ENCODE measurements at regions not wholly inside any gene's neighbourhood (a gene's known extent, or its start where the extent isn't known, plus 50 kb on each side); places are given as distances from the start of the nearest gene placed in this dataset.
A peak's percentile ranks its signal among the peaks of the same experiment; 100 is the strongest.
"Not testable (repeated sequence)": the region's sequence is repeated elsewhere in the genome, so short reads cannot be mapped to it uniquely, and the experiment has no call there.

- FAIRE-seq; DNase-seq (ENCODE audit: insufficient read length, low spot score): not testable (repeated sequence)
Observed at GRCh38 chr4:52157071-52157470, 106.0 kb downstream of the SPATA18 start.

- FAIRE-seq: no peak
- no peak for DNase-seq (ENCODE audit: insufficient read length, low spot score)
Observed at GRCh38 chr4:52157641-52158316, 106.7 kb downstream of the SPATA18 start.

GRCh38 chr4:52160859-52161258 lies 109.8 kb downstream of the SPATA18 start:
- no peak for DNase-seq (ENCODE audit: insufficient read length, low spot score)
- no peak for FAIRE-seq

GRCh38 chr4:52164116-52164515 lies 113.0 kb downstream of the SPATA18 start:
- DNase-seq (ENCODE audit: insufficient read length, low spot score) (no peak), FAIRE-seq (no peak)

- DNase-seq (ENCODE audit: insufficient read length, low spot score) (no peak), FAIRE-seq (no peak)
Observed at GRCh38 chr4:52172166-52172565, 121.1 kb downstream of the SPATA18 start.

GRCh38 chr4:52173470-52174045 lies 122.5 kb downstream of the SPATA18 start:
- no peak for FAIRE-seq
- DNase-seq (ENCODE audit: insufficient read length, low spot score): no peak

GRCh38 chr4:52187603-52188002 lies 136.5 kb downstream of the SPATA18 start:
- FAIRE-seq: no peak
- no peak for DNase-seq (ENCODE audit: insufficient read length, low spot score)

- DNase-seq (ENCODE audit: insufficient read length, low spot score): no peak
- no peak for FAIRE-seq
Observed at GRCh38 chr4:52192001-52192400, 140.9 kb downstream of the SPATA18 start.

GRCh38 chr4:52192721-52193135 lies 141.6 kb downstream of the SPATA18 start:
- no peak for FAIRE-seq
- no peak for DNase-seq (ENCODE audit: insufficient read length, low spot score)

GRCh38 chr4:52195869-52196268 lies 144.8 kb downstream of the SPATA18 start:
- no peak for DNase-seq (ENCODE audit: insufficient read length, low spot score)

GRCh38 chr4:52196606-52197130 lies 145.6 kb downstream of the SPATA18 start:
- DNase-seq (ENCODE audit: insufficient read length, low spot score) (no peak), FAIRE-seq (no peak)

More at GRCh38 chr4:52195869-52196268, 144.8 kb downstream of the SPATA18 start:
- FAIRE-seq: no peak

- no peak for DNase-seq (ENCODE audit: insufficient read length, low spot score)
- no peak for FAIRE-seq
Observed at GRCh38 chr4:52197306-52197705, 146.2 kb downstream of the SPATA18 start.

- no peak for DNase-seq (ENCODE audit: insufficient read length, low spot score)
- FAIRE-seq: no peak
Observed at GRCh38 chr4:52198294-52198693, 147.2 kb downstream of the SPATA18 start.

- FAIRE-seq: peak; percentile 99
- DNase-seq (ENCODE audit: insufficient read length, low spot score): peak; percentile 30
Observed at GRCh38 chr4:52199574-52200338, 148.7 kb downstream of the SPATA18 start.

- FAIRE-seq (no peak), DNase-seq (ENCODE audit: insufficient read length, low spot score) (no peak)
Observed at GRCh38 chr4:52200339-52200725, 149.2 kb downstream of the SPATA18 start.

- DNase-seq (ENCODE audit: insufficient read length, low spot score) (no peak), FAIRE-seq (no peak)
Observed at GRCh38 chr4:52201715-52202114, 150.6 kb downstream of the SPATA18 start.

GRCh38 chr4:52202251-52202779 lies 151.2 kb downstream of the SPATA18 start:
- no peak for FAIRE-seq
- DNase-seq (ENCODE audit: insufficient read length, low spot score): no peak

GRCh38 chr4:52202931-52203330 lies 151.8 kb downstream of the SPATA18 start:
- DNase-seq (ENCODE audit: insufficient read length, low spot score): no peak
- FAIRE-seq: no peak

GRCh38 chr4:52203351-52203750 lies 152.2 kb downstream of the SPATA18 start:
- FAIRE-seq: no peak
- no peak for DNase-seq (ENCODE audit: insufficient read length, low spot score)

- DNase-seq (ENCODE audit: insufficient read length, low spot score) (no peak), FAIRE-seq (no peak)
Observed at GRCh38 chr4:52204921-52205320, 153.8 kb downstream of the SPATA18 start.

- FAIRE-seq; DNase-seq (ENCODE audit: insufficient read length, low spot score): not testable (repeated sequence)
Observed at GRCh38 chr4:52207146-52207545, 156.0 kb downstream of the SPATA18 start.
